GM10266 (cell line): ENCODE measurements at regions not wholly inside any gene's neighbourhood (a gene's known extent, or its start where the extent isn't known, plus 50 kb on each side); places are given as distances from the start of the nearest gene placed in this dataset.
"Not testable (repeated sequence)": the region's sequence is repeated elsewhere in the genome, so short reads cannot be mapped to it uniquely, and the experiment has no call there.

Experiments
- DNase-seq: peaks from one replicate; pipeline ENCODE4 v3.0.0; 2012; ENCODE audit errors: extremely low spot score
- TF ChIP-seq, protein P1 (sequence below): IDR thresholded peaks from 2 replicates; pipeline ENCODE4 v1.5.1; 2012; ENCODE audit warnings: mild to moderate bottlenecking, low read depth; ENCODE audit not compliant: control insufficient read depth, insufficient read depth; ENCODE audit errors: missing control alignments

DNA sequence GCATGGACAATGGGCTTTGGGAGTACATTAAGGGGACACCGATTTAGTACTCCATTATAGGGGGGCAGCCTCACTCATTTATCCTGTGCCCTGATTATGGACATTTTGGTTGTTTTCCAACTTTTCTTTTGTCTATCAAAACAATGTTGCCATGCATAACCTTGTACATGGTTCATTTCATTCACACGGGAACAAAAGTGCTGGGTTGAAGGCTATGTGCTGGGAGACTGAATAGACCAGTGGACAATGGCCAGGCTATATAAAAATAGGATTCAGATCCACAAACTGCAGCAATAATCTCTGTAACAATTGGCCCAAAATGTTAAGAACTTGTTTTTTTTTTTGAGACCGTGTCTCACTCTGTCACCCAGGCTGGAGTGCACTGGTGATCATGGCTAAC, 100.7 kb upstream of the GMDS start:
- DNase-seq = no peak
- TF ChIP-seq, protein P1, sequence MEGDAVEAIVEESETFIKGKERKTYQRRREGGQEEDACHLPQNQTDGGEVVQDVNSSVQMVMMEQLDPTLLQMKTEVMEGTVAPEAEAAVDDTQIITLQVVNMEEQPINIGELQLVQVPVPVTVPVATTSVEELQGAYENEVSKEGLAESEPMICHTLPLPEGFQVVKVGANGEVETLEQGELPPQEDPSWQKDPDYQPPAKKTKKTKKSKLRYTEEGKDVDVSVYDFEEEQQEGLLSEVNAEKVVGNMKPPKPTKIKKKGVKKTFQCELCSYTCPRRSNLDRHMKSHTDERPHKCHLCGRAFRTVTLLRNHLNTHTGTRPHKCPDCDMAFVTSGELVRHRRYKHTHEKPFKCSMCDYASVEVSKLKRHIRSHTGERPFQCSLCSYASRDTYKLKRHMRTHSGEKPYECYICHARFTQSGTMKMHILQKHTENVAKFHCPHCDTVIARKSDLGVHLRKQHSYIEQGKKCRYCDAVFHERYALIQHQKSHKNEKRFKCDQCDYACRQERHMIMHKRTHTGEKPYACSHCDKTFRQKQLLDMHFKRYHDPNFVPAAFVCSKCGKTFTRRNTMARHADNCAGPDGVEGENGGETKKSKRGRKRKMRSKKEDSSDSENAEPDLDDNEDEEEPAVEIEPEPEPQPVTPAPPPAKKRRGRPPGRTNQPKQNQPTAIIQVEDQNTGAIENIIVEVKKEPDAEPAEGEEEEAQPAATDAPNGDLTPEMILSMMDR = no peak

DNA sequence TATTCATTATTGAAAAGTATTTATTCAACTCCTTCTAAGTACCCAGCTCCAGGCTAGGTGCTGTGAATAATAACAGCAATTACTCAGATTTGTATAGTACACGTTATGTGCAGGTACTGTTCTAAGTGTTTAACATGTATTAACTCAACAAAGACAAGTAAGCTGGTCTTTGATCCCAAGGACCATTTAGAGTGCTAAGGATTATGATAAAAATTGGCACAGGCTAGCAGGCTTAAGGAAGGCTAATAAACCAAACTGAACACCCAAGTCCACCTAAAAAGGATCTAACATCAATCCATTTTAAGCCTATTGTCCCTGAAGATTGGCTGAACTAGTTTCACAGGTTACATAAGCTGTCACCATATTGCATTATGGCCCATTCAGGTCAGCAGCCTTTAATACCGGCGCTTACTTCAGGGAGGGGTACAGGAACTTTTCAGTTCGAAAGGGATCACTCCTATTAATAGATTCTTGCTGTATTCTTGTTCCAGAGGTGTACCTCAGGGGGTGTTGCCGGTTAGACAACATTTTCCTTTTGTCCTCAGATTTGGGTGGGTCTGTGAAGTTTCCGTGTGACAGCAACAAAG, 99.0 kb upstream of the GMDS start:
- DNase-seq = no peak
- TF ChIP-seq, protein P1 = no peak

DNA sequence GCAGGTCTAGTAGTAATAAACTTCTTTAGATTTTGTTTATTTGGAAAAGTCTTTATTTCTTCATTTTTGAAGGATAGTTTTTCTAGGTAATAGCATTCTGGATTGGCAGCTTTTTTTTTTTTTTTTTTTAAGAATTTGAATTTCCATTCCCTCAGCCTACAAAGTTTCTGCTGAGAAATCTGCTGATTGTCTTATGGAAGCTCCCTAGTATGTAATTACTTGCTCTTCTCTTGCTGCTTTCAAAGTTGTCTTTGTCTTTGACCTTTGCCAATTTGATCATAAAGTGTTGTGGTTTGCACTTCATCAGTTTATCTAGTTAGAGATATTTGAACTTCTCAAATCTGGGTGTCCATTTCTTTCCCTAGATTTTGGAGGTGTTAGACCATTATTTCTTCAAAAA, 82.2 kb upstream of the GMDS start:
- TF ChIP-seq, protein P1 = no peak
- no peak for DNase-seq

DNA sequence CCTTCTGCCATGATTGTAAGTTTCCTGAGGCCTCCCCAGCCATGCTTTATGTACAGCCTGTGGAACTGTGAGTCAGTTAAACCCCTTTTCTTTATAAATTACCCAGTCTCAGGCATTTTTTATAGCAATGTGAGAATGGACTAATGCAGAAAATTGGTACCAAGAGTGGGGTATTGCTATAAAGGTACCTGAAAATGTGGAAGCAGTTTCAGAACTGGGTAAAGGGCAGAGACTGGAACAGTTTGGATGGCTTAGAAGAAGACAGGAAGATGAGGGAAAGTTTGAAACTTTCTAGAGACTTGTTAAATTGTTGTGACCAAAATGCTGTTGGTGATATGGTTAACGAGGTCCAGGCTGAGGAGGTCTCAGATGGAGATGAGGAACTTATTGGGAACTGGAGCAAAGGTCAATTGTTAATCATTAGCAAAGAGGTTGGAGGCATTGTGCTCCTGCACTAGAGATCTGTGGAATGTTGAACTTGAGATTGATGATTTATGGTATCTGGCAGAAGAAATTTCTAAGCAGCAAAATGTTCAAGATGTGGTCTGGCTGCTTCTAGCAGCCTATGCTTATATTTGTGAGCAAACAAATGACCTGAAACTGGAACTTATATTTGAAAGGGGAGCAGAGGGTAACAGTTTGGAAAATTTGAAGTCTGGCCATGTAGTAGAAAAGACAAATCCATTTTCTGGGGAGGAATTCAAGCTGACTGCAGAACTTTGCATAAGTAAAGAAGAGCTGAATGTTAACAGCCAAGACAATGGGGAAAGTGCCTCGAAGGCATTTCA, 79.0 kb upstream of the GMDS start:
- TF ChIP-seq, protein P1 = no peak
- DNase-seq = no peak

DNA sequence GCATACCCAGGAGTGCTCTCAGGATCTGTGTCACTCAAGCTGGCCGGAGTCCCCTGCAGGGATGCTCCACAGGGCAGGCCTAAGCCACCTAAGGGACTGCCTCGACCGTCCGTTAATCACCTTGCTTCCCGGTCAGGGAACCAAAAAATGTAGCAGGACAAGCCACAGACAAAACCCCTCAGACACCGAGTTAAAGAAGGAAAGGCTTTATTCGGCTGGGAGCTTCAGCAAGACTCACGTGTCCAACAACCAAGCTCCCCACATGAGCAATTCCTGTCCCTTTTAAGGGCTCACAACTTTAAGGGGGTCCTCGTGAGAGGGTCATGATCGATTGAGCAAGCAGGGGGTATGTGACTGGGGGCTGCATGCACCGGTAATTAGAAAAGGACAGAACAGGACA, 72.1 kb upstream of the GMDS start:
- DNase-seq = not testable (repeated sequence)

DNA sequence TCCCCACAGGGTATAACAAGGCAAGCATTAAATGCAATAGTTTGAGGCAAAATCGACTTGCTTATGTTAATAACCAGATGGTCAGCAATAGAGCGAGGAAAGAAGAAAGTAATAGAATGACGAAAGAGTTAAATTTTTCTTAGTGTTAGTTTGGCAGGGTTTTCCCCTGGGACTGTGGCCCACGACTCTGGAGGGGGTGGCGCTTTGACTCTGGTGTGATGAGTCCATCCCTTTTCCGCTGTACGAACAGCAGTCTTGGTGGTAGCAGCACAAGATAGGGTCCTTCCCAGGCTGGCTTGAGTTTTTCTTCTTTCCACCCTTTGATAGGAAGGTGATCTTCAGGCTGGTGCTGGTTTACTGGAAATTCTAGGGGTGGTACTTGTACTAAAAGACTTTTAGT, 69.2 kb upstream of the GMDS start:
- DNase-seq = no peak
- TF ChIP-seq, protein P1 = no peak

DNA sequence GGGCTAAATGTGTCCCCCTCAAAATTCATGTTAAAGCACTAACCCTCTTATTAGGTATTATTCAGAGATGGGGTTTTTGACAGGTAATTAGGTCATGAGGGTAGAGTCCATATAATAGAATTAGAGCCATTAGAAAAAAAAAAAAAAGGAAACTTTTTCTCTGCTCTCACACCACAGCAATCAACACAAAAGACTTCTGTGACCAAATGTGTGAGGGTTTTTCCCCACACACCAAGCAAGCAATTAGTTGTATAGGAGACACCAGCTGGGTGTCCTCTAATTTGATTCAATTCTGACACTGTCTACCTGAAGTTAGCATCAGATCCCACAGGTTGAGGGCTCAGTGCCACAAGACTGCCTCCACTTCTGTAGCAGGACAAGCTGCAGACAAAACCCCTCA, 64.6 kb upstream of the GMDS start:
- DNase-seq = no peak
- TF ChIP-seq, protein P1 = no peak
